ENCODE measurements at regions not wholly inside any gene's neighbourhood (a gene's known extent, or its start where the extent isn't known, plus 50 kb on each side); places are given as distances from the start of the nearest gene placed in this dataset.

DNA sequence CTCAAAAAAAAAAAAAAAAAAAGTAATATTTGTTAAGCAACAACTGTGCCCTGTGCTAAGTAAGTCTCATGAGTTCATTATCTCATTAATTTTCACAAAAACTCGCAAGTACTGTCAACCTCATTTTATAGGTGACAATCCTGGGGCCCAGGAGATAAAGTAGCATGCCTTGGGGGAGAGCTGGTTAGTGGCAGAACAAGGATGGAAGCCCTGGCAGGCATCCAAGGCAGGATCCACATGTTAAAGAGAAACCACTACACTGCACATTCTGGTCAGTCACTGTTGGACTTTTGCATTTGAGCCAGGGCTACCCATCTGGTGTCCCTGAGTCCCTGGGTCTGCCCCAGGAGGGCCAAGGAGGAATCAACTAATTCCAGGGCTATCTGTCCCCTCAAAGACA, 54.6 kb downstream of the ZFP36L2 start:
- no peak for DNase-seq (ENCODE audit: low read depth)

GRCh38 chr2:43170405-43171105, 55.9 kb downstream of the ZFP36L2 start:
- DNase-seq (ENCODE audit: low read depth): no peak

DNA sequence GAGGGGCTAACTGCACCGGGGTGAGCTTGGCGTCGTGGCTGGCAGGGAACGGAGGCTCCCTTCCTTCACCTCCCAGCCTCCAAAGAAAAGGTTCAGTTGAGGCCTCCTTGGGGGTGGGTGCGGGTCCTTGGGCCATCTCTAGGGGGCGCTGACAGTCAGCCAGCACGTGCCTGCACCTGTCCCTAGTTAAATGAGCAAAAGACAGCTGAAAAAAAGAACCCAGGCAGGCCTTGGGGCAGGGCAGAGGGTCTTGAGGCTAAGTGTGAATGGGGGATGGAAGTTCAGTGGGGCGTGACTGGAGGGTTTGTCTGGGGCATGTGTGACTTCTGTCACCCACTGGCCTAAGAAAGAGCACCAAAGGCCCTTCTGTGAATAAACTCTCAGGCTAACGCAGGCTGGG, 56.4 kb downstream of the ZFP36L2 start:
- DNase-seq (ENCODE audit: low read depth): no peak

DNA sequence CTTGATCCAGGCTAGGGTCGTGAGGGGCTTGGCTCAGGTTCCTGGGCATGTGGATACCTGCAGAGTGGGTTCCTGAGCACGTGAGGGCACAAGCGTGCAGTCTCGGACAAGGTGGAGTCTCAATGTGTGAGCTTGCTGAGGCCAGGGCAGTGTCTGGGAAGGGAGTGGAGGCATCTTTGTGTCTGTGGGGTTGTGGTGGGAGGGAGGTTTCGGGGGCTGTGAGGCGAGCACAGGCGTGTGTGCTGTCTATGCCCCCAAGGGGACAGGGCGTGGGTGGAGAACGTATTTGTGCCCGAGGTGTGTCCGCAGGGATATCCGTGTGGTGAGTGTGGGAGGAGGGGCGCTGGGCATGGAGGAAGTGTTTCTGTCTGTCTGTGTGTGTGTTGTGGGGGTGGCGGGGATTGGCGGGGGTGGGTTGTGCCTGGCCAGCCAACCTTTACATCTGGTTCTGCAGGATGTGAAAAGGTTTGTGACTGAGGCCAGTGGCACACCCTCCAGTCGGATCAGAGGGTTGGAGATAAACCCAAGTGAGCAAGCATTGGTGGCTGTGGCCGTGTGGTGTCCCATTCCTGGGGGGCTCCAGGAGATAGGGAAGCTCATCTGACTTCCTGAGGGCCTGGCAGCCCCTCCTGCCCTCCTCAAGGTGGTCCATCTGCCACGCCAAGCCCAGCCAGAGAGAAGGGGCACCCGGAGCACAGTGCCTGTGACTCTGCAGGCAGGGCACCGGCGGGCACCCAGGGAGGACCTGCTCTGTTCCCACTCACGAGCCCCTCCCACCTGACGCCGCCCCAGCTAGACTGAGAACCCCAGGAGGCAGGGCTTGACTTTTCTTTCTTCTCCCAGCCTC, 57.1 kb downstream of the ZFP36L2 start:
- DNase-seq (ENCODE audit: low read depth): no peak

DNA sequence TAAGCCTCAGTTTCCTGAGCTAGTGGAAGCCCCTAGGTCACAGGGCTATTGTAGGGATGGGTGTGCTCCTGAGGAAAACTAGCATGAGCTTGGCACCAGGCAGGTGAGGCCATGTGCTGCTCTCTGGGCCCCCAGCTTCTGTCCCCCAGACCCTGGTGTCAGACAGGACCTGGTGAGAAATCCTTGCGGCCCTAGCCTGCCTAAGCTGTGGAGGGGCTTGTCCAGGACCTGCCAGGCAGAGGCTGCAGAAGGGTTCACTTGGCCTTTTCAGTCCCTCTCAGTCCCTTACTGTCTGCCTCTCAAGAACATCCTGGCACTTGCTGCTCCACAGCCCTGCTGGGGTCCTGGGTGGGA, 58.4 kb downstream of the ZFP36L2 start:
- DNase-seq (ENCODE audit: low read depth): no peak

DNA sequence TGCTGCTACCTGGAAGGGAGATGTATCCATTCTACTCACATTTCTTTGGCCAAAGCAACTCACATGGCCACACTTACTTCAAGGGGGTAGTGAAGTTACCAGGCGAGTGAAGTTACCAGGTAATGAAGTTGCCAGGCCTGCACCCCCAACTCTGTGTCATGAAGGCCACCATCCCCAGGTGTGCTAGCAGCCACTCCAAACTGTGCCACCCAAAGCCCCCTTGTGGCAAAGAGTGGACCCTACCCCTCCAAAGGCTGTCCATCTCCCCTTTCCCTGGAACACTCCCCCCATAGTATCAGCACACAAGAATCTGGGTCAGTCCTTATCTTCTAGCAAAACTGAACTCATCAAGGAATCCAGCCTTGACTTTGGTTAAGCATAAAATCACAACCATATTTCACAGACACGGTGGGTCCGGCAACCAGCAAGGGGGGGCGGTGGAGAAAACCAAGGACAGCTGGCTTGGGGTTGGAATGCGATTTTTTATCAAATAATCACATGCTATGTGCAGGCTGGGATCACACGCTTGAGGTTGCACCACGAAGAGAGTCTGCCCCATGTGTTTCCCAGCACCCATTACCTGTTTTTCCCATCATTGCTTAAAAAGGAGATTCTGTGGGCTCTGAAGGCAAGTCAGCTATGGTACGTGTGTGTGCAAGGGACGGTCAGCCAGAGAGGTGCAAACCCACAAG, 60.9 kb downstream of the ZFP36L2 start:
- DNase-seq (ENCODE audit: low read depth): no peak

GRCh38 chr2:43164686-43165085, 61.7 kb downstream of the ZFP36L2 start:
- no peak for DNase-seq (ENCODE audit: low read depth)

- no peak for DNase-seq (ENCODE audit: low read depth)
These were observed 62.7 kb downstream of the ZFP36L2 start for GRCh38 chr2:43163584-43164270.

GRCh38 chr2:43162511-43162776, 64.0 kb downstream of the ZFP36L2 start:
- no peak for DNase-seq (ENCODE audit: low read depth)

GRCh38 chr2:43161650-43162510, 64.5 kb downstream of the ZFP36L2 start:
- no peak for DNase-seq (ENCODE audit: low read depth)

DNA sequence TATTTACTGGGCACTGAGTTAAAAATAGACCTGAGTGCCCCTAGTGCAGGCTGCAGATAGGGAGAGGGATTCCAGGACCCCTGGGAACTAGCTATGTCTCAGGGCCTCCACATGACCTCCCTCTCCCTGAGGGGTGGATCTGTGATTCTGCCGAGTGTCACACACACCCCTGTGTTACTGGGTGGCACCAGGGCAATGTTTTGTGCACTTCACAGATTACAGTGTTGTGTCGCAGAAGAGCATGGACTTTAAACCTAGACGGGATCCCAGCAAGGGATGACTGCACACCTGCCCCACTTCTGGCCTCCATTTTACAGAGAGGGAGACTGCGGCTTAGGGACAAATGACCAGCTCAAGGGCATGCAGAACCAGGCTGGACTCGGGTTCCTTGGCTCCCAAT, 65.6 kb downstream of the ZFP36L2 start:
- DNase-seq (ENCODE audit: low read depth): no peak

GRCh38 chr2:43159797-43160196, 66.6 kb downstream of the ZFP36L2 start:
- DNase-seq (ENCODE audit: low read depth): no peak

DNA sequence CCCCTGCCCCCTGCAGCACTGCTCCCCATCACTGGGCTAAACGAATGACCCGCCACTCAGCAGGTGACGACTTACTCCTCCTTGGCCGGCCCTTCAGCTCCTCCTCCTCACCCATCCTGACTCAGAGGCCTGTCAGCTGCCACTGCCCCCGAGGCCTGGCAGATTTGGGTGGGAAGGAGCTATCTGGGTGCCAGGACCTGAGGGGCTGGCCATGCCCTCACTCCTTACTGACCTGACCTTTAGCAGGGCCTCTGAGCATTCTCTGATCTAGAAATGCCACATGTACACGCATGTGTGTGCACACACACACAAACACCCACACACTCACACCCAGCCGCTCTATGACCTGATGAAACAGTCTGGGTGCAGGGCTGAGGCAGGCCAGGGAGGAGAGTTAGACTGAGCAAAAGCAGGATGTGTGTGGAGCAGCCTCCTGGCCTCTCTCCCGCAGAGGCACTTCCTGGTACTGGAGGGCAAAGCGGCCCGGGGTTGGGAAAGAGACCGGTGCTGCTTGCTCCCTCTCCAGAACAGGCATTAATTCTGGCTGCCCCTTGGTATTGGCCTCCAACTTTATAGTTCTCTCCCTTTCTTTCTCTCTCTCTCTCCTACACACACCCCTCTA, 68.0 kb downstream of the ZFP36L2 start:
- no peak for DNase-seq (ENCODE audit: low read depth)

- DNase-seq (ENCODE audit: low read depth): no peak
These were observed 68.7 kb downstream of the ZFP36L2 start for GRCh38 chr2:43157506-43158246.

GRCh38 chr2:43155851-43156411, 70.5 kb downstream of the ZFP36L2 start:
- no peak for DNase-seq (ENCODE audit: low read depth)

- DNase-seq (ENCODE audit: low read depth): no peak
These were observed 71.7 kb downstream of the ZFP36L2 start for GRCh38 chr2:43154685-43155084.

- no peak for DNase-seq (ENCODE audit: low read depth)
These were observed 73.4 kb downstream of the ZFP36L2 start for GRCh38 chr2:43152741-43153647.

- DNase-seq (ENCODE audit: low read depth): no peak
These were observed 74.2 kb downstream of the ZFP36L2 start for GRCh38 chr2:43152186-43152585.

DNA sequence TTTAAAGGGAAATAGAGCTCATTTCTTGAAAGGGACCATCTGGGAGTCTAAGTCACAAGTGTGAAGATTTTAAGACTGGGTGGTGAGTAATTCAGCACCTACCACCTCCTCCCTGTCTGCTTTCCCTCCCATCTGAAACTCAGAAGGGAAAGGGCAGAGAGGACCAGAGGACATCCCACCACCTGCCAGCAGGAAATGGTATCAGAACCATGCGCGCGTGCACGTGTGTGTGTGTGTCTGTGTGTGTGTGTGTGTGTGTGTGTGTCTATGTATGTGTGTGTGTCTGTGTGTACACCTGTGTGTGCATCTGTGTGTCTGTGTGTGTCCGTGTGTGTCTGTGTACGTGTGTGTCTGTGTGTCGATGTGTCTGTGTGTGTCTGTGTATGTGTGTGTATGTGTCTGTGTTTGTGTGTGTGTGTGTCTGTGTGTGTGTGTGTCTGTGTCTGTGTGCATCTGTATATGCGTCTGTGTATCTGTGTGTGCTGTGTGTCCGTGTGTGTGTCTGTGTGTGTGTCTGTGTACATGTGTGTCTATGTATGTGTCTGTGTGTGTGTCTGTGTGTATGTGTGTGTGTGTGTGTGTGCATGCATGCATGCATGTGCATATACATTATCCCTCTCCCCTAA, 76.8 kb downstream of the ZFP36L2 start:
- DNase-seq (ENCODE audit: low read depth): no peak
